Smooth muscle cell (in vitro differentiated cells): ENCODE measurements at regions not wholly inside any gene's neighbourhood (a gene's known extent, or its start where the extent isn't known, plus 50 kb on each side); places are given as distances from the start of the nearest gene placed in this dataset.

Experiments
- DNase-seq: peaks from one replicate; lab custom pipeline; 2025; ENCODE audit not compliant: unreplicated experiment; lab: John Stamatoyannopoulos, UW
- H2AFZ ChIP-seq: fragments of 200-600 bp; sonication (generic); 2 replicates; pipeline ENCODE4 v1.6.0; 2016; ENCODE audit warnings: antibody characterized with exemption, low read depth, mild to moderate bottlenecking
- H3F3A ChIP-seq: fragments of 200-600 bp; sonication (generic); 2 replicates; pipeline ENCODE4 v1.6.0; 2017; ENCODE audit warnings: antibody characterized with exemption, low read depth
- H3K27ac ChIP-seq: fragments of 200-600 bp; sonication (generic); 2 replicates; pipeline ENCODE4 v1.5.1; 2016; ENCODE audit warnings: low read depth, mild to moderate bottlenecking
- H3K27me3 ChIP-seq: fragments of 200-600 bp; sonication (generic); 2 replicates; pipeline ENCODE4 v1.6.1; 2016; ENCODE audit warnings: low read depth, mild to moderate bottlenecking
- H3K36me3 ChIP-seq: fragments of 200-600 bp; sonication (generic); 2 replicates; pipeline ENCODE4 v1.5.1; 2016; ENCODE audit warnings: low read depth
- H3K4me1 ChIP-seq: fragments of 200-600 bp; sonication (generic); 2 replicates; pipeline ENCODE4 v1.5.1; 2016; ENCODE audit warnings: low read depth
- H3K4me2 ChIP-seq: fragments of 200-600 bp; sonication (generic); 2 replicates; pipeline ENCODE4 v1.6.0; 2016; ENCODE audit warnings: mild to moderate bottlenecking
- H3K4me3 ChIP-seq: fragments of 200-600 bp; sonication (generic); 2 replicates; pipeline ENCODE4 v1.5.1; 2016; ENCODE audit warnings: mild to moderate bottlenecking
- H3K79me2 ChIP-seq: fragments of 200-600 bp; sonication (generic); 2 replicates; pipeline ENCODE4 v1.6.0; 2016; ENCODE audit warnings: low read depth, mild to moderate bottlenecking
- H3K9ac ChIP-seq: fragments of 200-600 bp; sonication (generic); 2 replicates; pipeline ENCODE4 v1.6.0; 2016; ENCODE audit warnings: low read depth
- H3K9me3 ChIP-seq: fragments of 200-600 bp; sonication (generic); replicated peaks from 2 replicates; pipeline ENCODE4 v1.5.1; 2016; ENCODE audit warnings: low read depth
- H4K20me1 ChIP-seq: fragments of 200-600 bp; sonication (generic); 2 replicates; pipeline ENCODE4 v1.6.0; 2016; ENCODE audit warnings: low read depth
- CTCF ChIP-seq: fragments of 200-600 bp; sonication (generic); IDR thresholded peaks from 2 replicates; pipeline ENCODE4 v1.5.1; 2017; ENCODE audit warnings: borderline replicate concordance, mild to moderate bottlenecking, antibody characterized with exemption; ENCODE audit not compliant: insufficient read depth, poor library complexity, severe bottlenecking
- WGBS: methylation state at CpG from one replicate; pipeline ENCODE4 v1.1.7; 2016; ENCODE audit warnings: low lambda C conversion rate; 5-methylcytosine and 5-hydroxymethylcytosine counted together

- Histone ChIP-seq H3F3A (no peaks in the 10 kb centered on the region), H3K27me3 (no peaks in the 10 kb centered on the region), H3K9me3 (no peaks in the 10 kb centered on the region), H3K4me2 (no peak overlapping the region), H3K27ac (no peak overlapping the region), H3K9ac (no peak overlapping the region), H3K4me1 (no peaks in the 10 kb centered on the region), H3K4me3 (no peak overlapping the region), H4K20me1 (no peaks in the 10 kb centered on the region), H3K36me3 (no peaks in the 10 kb centered on the region), H3K79me2 (no peaks in the 10 kb centered on the region), H2AFZ (no peak overlapping the region)
- TF ChIP-seq CTCF, result no peak
- 94% methylated on average over 2 of the region's 2 CpGs for WGBS
- DNase-seq, result no peak
Measured at GRCh38 chr21:34242973-34243372, 120.8 kb upstream of the KCNE2 start.

GRCh38 chr21:34243562-34243961, 120.2 kb upstream of the KCNE2 start:
- no peaks in the 10 kb centered on the region for H4K20me1 ChIP-seq
- H3F3A ChIP-seq, result no peaks in the 10 kb centered on the region
- H3K27me3 ChIP-seq, result no peaks in the 10 kb centered on the region
- no peak overlapping the region for H3K27ac ChIP-seq
- no peaks in the 10 kb centered on the region for H3K36me3 ChIP-seq
- H3K79me2 ChIP-seq, result no peaks in the 10 kb centered on the region
- peaks cover 3% of the 10 kb centered on the region for H3K9me3 ChIP-seq
- H2AFZ ChIP-seq, result no peak overlapping the region
- H3K4me2 ChIP-seq, result no peak overlapping the region
- no peaks in the 10 kb centered on the region for H3K4me1 ChIP-seq
- no peak overlapping the region for H3K4me3 ChIP-seq
- peak; percentile 37 for TF ChIP-seq CTCF
- 74% methylated on average over 1 of the region's 1 CpG for WGBS
- H3K9ac ChIP-seq, result no peak overlapping the region
- no peak for DNase-seq

GRCh38 chr21:34252751-34253150, 111.1 kb upstream of the KCNE2 start:
- TF ChIP-seq CTCF, result no peak
- Histone ChIP-seq H3K27ac (no peak overlapping the region), H4K20me1 (no peaks in the 10 kb centered on the region), H3K9me3 (peaks cover 10% of the 10 kb centered on the region), H3K79me2 (no peaks in the 10 kb centered on the region), H2AFZ (no peak overlapping the region), H3K4me3 (no peak overlapping the region), H3K9ac (no peak overlapping the region), H3K36me3 (no peaks in the 10 kb centered on the region), H3K4me2 (no peak overlapping the region), H3K27me3 (no peaks in the 10 kb centered on the region), H3K4me1 (no peaks in the 10 kb centered on the region), H3F3A (no peaks in the 10 kb centered on the region)
- DNase-seq, result no peak
- 94% methylated on average over 2 of the region's 2 CpGs for WGBS

- Histone ChIP-seq H4K20me1 (no peaks in the 10 kb centered on the region), H3F3A (no peaks in the 10 kb centered on the region), H3K4me1 (no peaks in the 10 kb centered on the region), H3K9ac (no peak overlapping the region), H3K36me3 (no peaks in the 10 kb centered on the region), H3K27me3 (no peaks in the 10 kb centered on the region), H3K79me2 (no peaks in the 10 kb centered on the region), H3K27ac (no peak overlapping the region), H2AFZ (no peak overlapping the region), H3K9me3 (peaks cover 6% of the 10 kb centered on the region), H3K4me2 (no peak overlapping the region), H3K4me3 (no peak overlapping the region)
- no peak for TF ChIP-seq CTCF
- no peak for DNase-seq
- WGBS, result 79% methylated on average over 1 of the region's 1 CpG
Measured at GRCh38 chr21:34255073-34255472, 108.7 kb upstream of the KCNE2 start.
